H1 (cell line): ENCODE measurements at regions not wholly inside any gene's neighbourhood (a gene's known extent, or its start where the extent isn't known, plus 50 kb on each side); places are given as distances from the start of the nearest gene placed in this dataset.

Source experiments
- BCL11A ChIP-seq, 2 experiments: IDR thresholded peaks; one replicate each; pipeline ENCODE4 v1.6.1; 2011; ENCODE audit warnings: low read depth in 2 of 2, low read length in 2 of 2, mild to moderate bottlenecking in 2 of 2
- CBX8 ChIP-seq: fragments of 300-800, 300-1000 bp; sonication (generic); IDR thresholded peaks from 2 replicates; pipeline ENCODE4 v1.7.1; 2016; ENCODE audit warnings: low read depth, low read length, borderline replicate concordance
- CEBPB ChIP-seq: IDR thresholded peaks from 2 replicates; pipeline ENCODE4 v1.6.1; 2012; ENCODE audit warnings: low read depth, low read length
- CHD2 ChIP-seq: IDR thresholded peaks from 2 replicates; pipeline ENCODE4 v1.6.1; 2012; ENCODE audit warnings: low read length, improper control_type of control experiment
- EGR1 ChIP-seq: IDR thresholded peaks from 2 replicates; pipeline ENCODE4 v1.6.1; 2011; ENCODE audit warnings: low read depth, low read length, borderline replicate concordance
- KDM5A ChIP-seq: fragments of 200-600 bp; IDR thresholded peaks from 2 replicates; pipeline ENCODE4 v1.7.1; 2012; ENCODE audit warnings: mild to moderate bottlenecking, low read length, inconsistent platforms, mixed read lengths
- POLR2A ChIP-seq, 2 experiments: IDR thresholded peaks; 1 replicate in 1 of 2; 2 replicates in 1 of 2; pipeline ENCODE4 v1.6.1; 2011; ENCODE audit warnings: low read depth in 2 of 2, low read length in 2 of 2, mild to moderate bottlenecking in 2 of 2; ENCODE audit errors: control extremely low read depth in 1 of 2
- SIRT6 ChIP-seq: IDR thresholded peaks from one replicate; pipeline ENCODE4 v1.7.1; 2012; ENCODE audit warnings: low read length, inconsistent platforms
- SP1 ChIP-seq: IDR thresholded peaks from 2 replicates; pipeline ENCODE4 v1.6.1; 2011; ENCODE audit warnings: low read depth, low read length
- TF ChIP-seq, protein P1 (sequence below): IDR thresholded peaks from 2 replicates; pipeline ENCODE4 v1.6.1; 2011; ENCODE audit warnings: low read length, improper control_type of control experiment
- TF ChIP-seq, protein P2 (sequence below), 3 experiments: IDR thresholded peaks; 1 replicate in 2 of 3; 2 replicates in 1 of 3; pipeline versions ENCODE4 v1.5.1 to v1.6.1; 2011; ENCODE audit warnings: low read length in 3 of 3, mild to moderate bottlenecking in 3 of 3, inconsistent platforms in 2 of 3, low read depth in 1 of 3, moderate library complexity in 1 of 3; ENCODE audit not compliant: insufficient read depth in 1 of 3; ENCODE audit errors: control extremely low read depth in 1 of 3

DNA sequence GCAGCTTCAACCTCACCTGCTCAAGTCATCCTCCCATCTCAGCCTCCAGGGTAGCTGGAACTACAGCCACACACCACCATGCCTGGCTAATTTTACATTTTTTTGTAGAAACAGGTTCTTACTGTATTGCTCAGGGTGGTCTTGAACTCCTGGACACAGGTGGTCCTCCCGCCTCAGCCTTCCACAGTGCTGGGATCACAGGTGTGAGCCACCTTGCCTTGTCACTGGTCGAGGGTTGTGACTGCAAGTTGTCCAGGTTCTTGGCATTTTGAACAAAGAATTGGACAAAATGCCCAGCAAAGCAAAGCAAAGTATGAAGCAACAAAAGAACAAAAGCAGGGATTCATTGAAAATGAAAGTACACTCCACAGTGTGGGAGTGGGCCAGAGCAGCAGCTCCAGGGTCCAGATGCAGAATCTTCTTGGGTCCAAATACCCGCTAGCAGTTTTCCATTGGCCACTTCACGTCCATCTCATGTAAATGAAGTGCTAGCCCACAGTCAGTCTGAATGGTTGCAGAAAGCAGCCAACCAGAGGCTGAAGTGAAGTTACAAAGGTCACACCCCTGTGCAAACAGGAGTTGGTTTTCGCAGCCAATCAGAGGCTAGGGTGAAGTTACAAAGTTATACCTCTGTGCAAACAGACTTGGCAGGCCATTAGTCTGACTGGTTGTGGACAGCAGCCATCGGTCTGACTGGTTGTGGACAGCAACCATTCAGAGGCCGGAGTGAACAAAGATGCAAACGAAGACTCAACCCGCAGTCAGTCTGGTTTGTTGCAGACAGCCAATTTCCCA lies 109.5 kb upstream of the KIF26B start (continued):
- TF ChIP-seq, protein P1, sequence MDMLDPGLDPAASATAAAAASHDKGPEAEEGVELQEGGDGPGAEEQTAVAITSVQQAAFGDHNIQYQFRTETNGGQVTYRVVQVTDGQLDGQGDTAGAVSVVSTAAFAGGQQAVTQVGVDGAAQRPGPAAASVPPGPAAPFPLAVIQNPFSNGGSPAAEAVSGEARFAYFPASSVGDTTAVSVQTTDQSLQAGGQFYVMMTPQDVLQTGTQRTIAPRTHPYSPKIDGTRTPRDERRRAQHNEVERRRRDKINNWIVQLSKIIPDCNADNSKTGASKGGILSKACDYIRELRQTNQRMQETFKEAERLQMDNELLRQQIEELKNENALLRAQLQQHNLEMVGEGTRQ, result no peak
- no peak for TF ChIP-seq POLR2A (IDR thresholded peaks at IDR 0.05; ENCODE audit: control extremely low read depth in 1 of 2, low read depth in 2 of 2, low read length in 2 of 2)
- no peak for TF ChIP-seq KDM5A
- TF ChIP-seq, protein P2, sequence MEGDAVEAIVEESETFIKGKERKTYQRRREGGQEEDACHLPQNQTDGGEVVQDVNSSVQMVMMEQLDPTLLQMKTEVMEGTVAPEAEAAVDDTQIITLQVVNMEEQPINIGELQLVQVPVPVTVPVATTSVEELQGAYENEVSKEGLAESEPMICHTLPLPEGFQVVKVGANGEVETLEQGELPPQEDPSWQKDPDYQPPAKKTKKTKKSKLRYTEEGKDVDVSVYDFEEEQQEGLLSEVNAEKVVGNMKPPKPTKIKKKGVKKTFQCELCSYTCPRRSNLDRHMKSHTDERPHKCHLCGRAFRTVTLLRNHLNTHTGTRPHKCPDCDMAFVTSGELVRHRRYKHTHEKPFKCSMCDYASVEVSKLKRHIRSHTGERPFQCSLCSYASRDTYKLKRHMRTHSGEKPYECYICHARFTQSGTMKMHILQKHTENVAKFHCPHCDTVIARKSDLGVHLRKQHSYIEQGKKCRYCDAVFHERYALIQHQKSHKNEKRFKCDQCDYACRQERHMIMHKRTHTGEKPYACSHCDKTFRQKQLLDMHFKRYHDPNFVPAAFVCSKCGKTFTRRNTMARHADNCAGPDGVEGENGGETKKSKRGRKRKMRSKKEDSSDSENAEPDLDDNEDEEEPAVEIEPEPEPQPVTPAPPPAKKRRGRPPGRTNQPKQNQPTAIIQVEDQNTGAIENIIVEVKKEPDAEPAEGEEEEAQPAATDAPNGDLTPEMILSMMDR (IDR thresholded peaks at IDR 0.05; ENCODE audit: control extremely low read depth in 1 of 3, insufficient read depth in 1 of 3, low read depth in 1 of 3, low read length in 3 of 3), result no peak
- TF ChIP-seq CHD2, result no peak
- TF ChIP-seq CEBPB, result no peak
- TF ChIP-seq BCL11A (IDR thresholded peaks at IDR 0.05; ENCODE audit: low read depth in 2 of 2, low read length in 2 of 2), result no peak
- TF ChIP-seq SP1, result no peak
- TF ChIP-seq SIRT6, result no peak
- no peak for TF ChIP-seq EGR1
- no peak for TF ChIP-seq CBX8
